ENCODE measurements at regions not wholly inside any gene's neighbourhood (a gene's known extent, or its start where the extent isn't known, plus 50 kb on each side); places are given as distances from the start of the nearest gene placed in this dataset.

- Histone ChIP-seq H3K27ac (no peak overlapping the region), H3K4me1 (no peaks in the 10 kb centered on the region), H3K27me3 (no peaks in the 10 kb centered on the region), H3K4me3 (no peak overlapping the region), H3K9me3 (no peaks in the 10 kb centered on the region), H3K36me3 (no peaks in the 10 kb centered on the region)
- DNase-seq (ENCODE audit: low spot score in 2 of 2), result no peak
- WGBS, 2 donors, result 77 to 78% methylated on average over 6 of the region's 6 CpGs
- TF ChIP-seq POLR2A (IDR thresholded peaks at IDR 0.05) (no peak), EP300 (IDR thresholded peaks at IDR 0.05) (no peak), CTCF (IDR thresholded peaks at IDR 0.05) (no peak)
Measured at GRCh38 chr4:34010751-34011519, 2233.4 kb downstream of the ARAP2 start.

- Histone ChIP-seq H3K27ac (no peak overlapping the region), H3K9me3 (no peaks in the 10 kb centered on the region), H3K27me3 (no peaks in the 10 kb centered on the region), H3K36me3 (no peaks in the 10 kb centered on the region), H3K4me3 (no peak overlapping the region), H3K4me1 (no peaks in the 10 kb centered on the region)
- DNase-seq (ENCODE audit: low spot score in 2 of 2), result no peak
- WGBS, 2 donors, result 91 to 92% methylated on average over 1 of the region's 1 CpG
- TF ChIP-seq POLR2A (IDR thresholded peaks at IDR 0.05), result no peak
- TF ChIP-seq CTCF (IDR thresholded peaks at IDR 0.05), result no peak
- no peak for TF ChIP-seq EP300 (IDR thresholded peaks at IDR 0.05)
Measured at GRCh38 chr4:34035225-34035624, 2209.1 kb downstream of the ARAP2 start.

- H3K27me3 ChIP-seq, result no peaks in the 10 kb centered on the region
- DNase-seq (ENCODE audit: low spot score in 2 of 2), result no peak
- H3K9me3 ChIP-seq, result no peaks in the 10 kb centered on the region
- TF ChIP-seq EP300 (IDR thresholded peaks at IDR 0.05), result no peak
- TF ChIP-seq POLR2A (IDR thresholded peaks at IDR 0.05), result no peak
- TF ChIP-seq CTCF (IDR thresholded peaks at IDR 0.05), result no peak
- no peaks in the 10 kb centered on the region for H3K4me1 ChIP-seq
- WGBS, 2 donors, result 79 to 84% methylated on average over 1 of the region's 1 CpG
- no peak overlapping the region for H3K4me3 ChIP-seq
- no peaks in the 10 kb centered on the region for H3K36me3 ChIP-seq
- no peak overlapping the region for H3K27ac ChIP-seq
Measured at GRCh38 chr4:34037280-34037679, 2207.0 kb downstream of the ARAP2 start.

GRCh38 chr4:34039766-34040165, 2204.5 kb downstream of the ARAP2 start:
- Histone ChIP-seq H3K36me3 (no peaks in the 10 kb centered on the region), H3K9me3 (no peaks in the 10 kb centered on the region), H3K27ac (no peak overlapping the region), H3K27me3 (no peaks in the 10 kb centered on the region), H3K4me1 (no peaks in the 10 kb centered on the region), H3K4me3 (no peak overlapping the region)
- TF ChIP-seq EP300 (IDR thresholded peaks at IDR 0.05) (no peak), POLR2A (IDR thresholded peaks at IDR 0.05) (no peak), CTCF (IDR thresholded peaks at IDR 0.05) (no peak)
- 94 to 95% methylated on average over 14 of the region's 14 CpGs for WGBS, 2 donors
- no peak for DNase-seq (ENCODE audit: low spot score in 2 of 2)

- no peak for DNase-seq (ENCODE audit: low spot score in 2 of 2)
- Histone ChIP-seq H3K36me3 (no peaks in the 10 kb centered on the region), H3K27me3 (no peaks in the 10 kb centered on the region), H3K27ac (no peak overlapping the region), H3K4me1 (no peaks in the 10 kb centered on the region), H3K4me3 (no peak overlapping the region), H3K9me3 (no peaks in the 10 kb centered on the region)
- TF ChIP-seq CTCF (IDR thresholded peaks at IDR 0.05) (no peak), EP300 (IDR thresholded peaks at IDR 0.05) (no peak), POLR2A (IDR thresholded peaks at IDR 0.05) (no peak)
- WGBS, 2 donors, result 92 to 98% methylated on average over 1 of the region's 1 CpG
Measured at GRCh38 chr4:34043131-34043530, 2201.2 kb downstream of the ARAP2 start.
